HCT116 (cell line): ENCODE measurements at regions not wholly inside any gene's neighbourhood (a gene's known extent, or its start where the extent isn't known, plus 50 kb on each side); places are given as distances from the start of the nearest gene placed in this dataset.

Experiments
- EGR1 ChIP-seq: IDR thresholded peaks from 2 replicates; pipeline ENCODE4 v1.6.1; 2012; ENCODE audit warnings: low read depth
- EZH2 ChIP-seq: fragments of 200-600 bp; sonication (generic); IDR thresholded peaks from 2 replicates; pipeline ENCODE4 v1.6.1; 2017; ENCODE audit warnings: antibody characterized with exemption, mixed run types
- EZH2phosphoT487 ChIP-seq: fragments of 200-600 bp; IDR thresholded peaks from 2 replicates; pipeline ENCODE4 v1.6.1; 2018; ENCODE audit warnings: antibody characterized with exemption, borderline replicate concordance
- MAX ChIP-seq: IDR thresholded peaks from 2 replicates; pipeline ENCODE4 v1.6.1; 2012
- POLR2A ChIP-seq: IDR thresholded peaks from 2 replicates; pipeline ENCODE4 v1.7.0; 2011; ENCODE audit warnings: borderline replicate concordance; ENCODE audit not compliant: insufficient read depth, insufficient read length; ENCODE audit errors: extremely low read depth
- POLR2AphosphoS5 ChIP-seq: IDR thresholded peaks from 2 replicates; pipeline ENCODE4 v1.6.1; 2011; ENCODE audit warnings: mild to moderate bottlenecking, low read depth, low read length, moderate library complexity
- REST ChIP-seq: IDR thresholded peaks from 2 replicates; pipeline ENCODE4 v1.6.1; 2012; ENCODE audit warnings: low read depth
- SP1 ChIP-seq: IDR thresholded peaks from 2 replicates; pipeline ENCODE4 v1.6.1; 2012; ENCODE audit warnings: low read depth
- TCF7L2 ChIP-seq: IDR thresholded peaks from 2 replicates; pipeline ENCODE4 v1.7.0; 2011; ENCODE audit warnings: borderline replicate concordance, inconsistent platforms; ENCODE audit not compliant: insufficient read depth, insufficient read length; ENCODE audit errors: extremely low read depth
- ZFX ChIP-seq: fragments of 450-650 bp; IDR thresholded peaks from 2 replicates; pipeline ENCODE4 v1.6.1; 2017
- TF ChIP-seq, protein P1 (sequence below), 3 experiments: fragments of 200-600 bp in 1 of 3; sonication (generic) in 1 of 3; IDR thresholded peaks in 2 of 3; conservative IDR thresholded peaks in 1 of 3; 2 replicates each; pipeline ENCODE4 v1.5.1; 2012 to 2017; ENCODE audit warnings: low read depth in 2 of 3, low read length in 2 of 3, antibody characterized with exemption in 1 of 3, borderline replicate concordance in 1 of 3, control low read depth in 1 of 3, mild to moderate bottlenecking in 1 of 3, mixed read lengths in 1 of 3, mixed run types in 1 of 3, moderate library complexity in 1 of 3; ENCODE audit not compliant: insufficient read depth in 1 of 3

DNA sequence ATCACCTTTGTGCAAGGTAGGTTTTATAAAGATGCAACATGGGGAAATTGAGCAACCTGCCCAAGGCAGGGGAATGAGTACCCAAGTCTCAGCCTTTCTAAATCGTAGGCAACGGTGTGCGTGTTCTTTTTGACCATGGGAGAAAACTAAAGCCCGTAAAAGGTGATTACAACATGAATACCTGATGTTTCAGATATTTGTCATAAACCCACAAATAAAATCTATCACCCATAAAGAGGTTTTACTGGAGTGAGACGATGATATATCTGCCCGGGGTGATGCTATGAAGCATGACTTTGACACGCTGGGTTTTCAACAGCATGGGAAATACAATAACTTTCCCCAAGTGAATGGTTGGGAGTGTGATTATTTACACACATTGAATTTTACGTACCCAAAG, 406.3 kb upstream of the KLF6 start:
- TF ChIP-seq, protein P1, sequence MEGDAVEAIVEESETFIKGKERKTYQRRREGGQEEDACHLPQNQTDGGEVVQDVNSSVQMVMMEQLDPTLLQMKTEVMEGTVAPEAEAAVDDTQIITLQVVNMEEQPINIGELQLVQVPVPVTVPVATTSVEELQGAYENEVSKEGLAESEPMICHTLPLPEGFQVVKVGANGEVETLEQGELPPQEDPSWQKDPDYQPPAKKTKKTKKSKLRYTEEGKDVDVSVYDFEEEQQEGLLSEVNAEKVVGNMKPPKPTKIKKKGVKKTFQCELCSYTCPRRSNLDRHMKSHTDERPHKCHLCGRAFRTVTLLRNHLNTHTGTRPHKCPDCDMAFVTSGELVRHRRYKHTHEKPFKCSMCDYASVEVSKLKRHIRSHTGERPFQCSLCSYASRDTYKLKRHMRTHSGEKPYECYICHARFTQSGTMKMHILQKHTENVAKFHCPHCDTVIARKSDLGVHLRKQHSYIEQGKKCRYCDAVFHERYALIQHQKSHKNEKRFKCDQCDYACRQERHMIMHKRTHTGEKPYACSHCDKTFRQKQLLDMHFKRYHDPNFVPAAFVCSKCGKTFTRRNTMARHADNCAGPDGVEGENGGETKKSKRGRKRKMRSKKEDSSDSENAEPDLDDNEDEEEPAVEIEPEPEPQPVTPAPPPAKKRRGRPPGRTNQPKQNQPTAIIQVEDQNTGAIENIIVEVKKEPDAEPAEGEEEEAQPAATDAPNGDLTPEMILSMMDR (IDR thresholded peaks at IDR 0.05 in 2 of 3, conservative IDR thresholded peaks at IDR 0.05 in 1 of 3; ENCODE audit: borderline replicate concordance in 1 of 3, insufficient read depth in 1 of 3, low read depth in 2 of 3, low read length in 2 of 3): no peak
- TF ChIP-seq EZH2 (no peak), MAX (no peak), SP1 (no peak), EZH2phosphoT487 (no peak), POLR2AphosphoS5 (no peak), ZFX (no peak), REST (no peak), EGR1 (no peak), POLR2A (no peak), TCF7L2 (no peak)
